Keratinocyte (primary cell): ENCODE measurements at regions not wholly inside any gene's neighbourhood (a gene's known extent, or its start where the extent isn't known, plus 50 kb on each side); places are given as distances from the start of the nearest gene placed in this dataset.

Experiments
- DNase-seq: peaks from one replicate; pipeline ENCODE4 v3.0.0-alpha.2; 2011; ENCODE audit warnings: low read depth, missing footprints, low spot score
- FAIRE-seq: peaks from 2 replicates; lab custom pipeline; 2011; peaks lifted over from hg19 to GRCh38; lab: Jason Lieb, UNC
- H2AFZ ChIP-seq: 2 replicates; pipeline ENCODE4 v1.6.0; 2012; ENCODE audit warnings: low read length, control low read depth, inconsistent platforms; ENCODE audit not compliant: control insufficient read depth
- H3K27ac ChIP-seq: 2 replicates; pipeline ENCODE4 v1.5.1; 2011; ENCODE audit warnings: low read length; ENCODE audit not compliant: control insufficient read depth, insufficient read depth
- H3K27me3 ChIP-seq: 3 replicates; pipeline ENCODE4 v1.6.0; 2011; ENCODE audit warnings: low read length; ENCODE audit not compliant: control insufficient read depth, insufficient read depth; ENCODE audit errors: extremely low read depth
- H3K36me3 ChIP-seq, 2 experiments: 2 replicates in 1 of 2; 3 replicates in 1 of 2; pipeline ENCODE4 v1.5.1; 2011; ENCODE audit warnings: low read length in 2 of 2, mild to moderate bottlenecking in 1 of 2; ENCODE audit not compliant: control insufficient read depth in 2 of 2, insufficient read depth in 2 of 2; ENCODE audit errors: extremely low read depth in 1 of 2
- H3K4me1 ChIP-seq: 3 replicates; pipeline ENCODE4 v1.5.1; 2011; ENCODE audit warnings: low read length; ENCODE audit not compliant: control insufficient read depth, insufficient read depth; ENCODE audit errors: extremely low read depth
- H3K4me2 ChIP-seq: 3 replicates; pipeline ENCODE4 v1.6.0; 2011; ENCODE audit warnings: low read depth, low read length; ENCODE audit not compliant: control insufficient read depth, insufficient read depth; ENCODE audit errors: extremely low read depth
- H3K4me3 ChIP-seq, 3 experiments: fragments of 200-600 bp in 1 of 3; sonication (generic) in 1 of 3; 2 replicates in 2 of 3; 3 replicates in 1 of 3; pipeline ENCODE4 v1.5.1; 2011 to 2016; ENCODE audit warnings: low read length in 3 of 3, mild to moderate bottlenecking in 3 of 3, control low read depth in 2 of 3, inconsistent platforms in 1 of 3, low read depth in 1 of 3, mixed read lengths in 1 of 3, mixed run types in 1 of 3, moderate library complexity in 1 of 3; ENCODE audit not compliant: control insufficient read depth in 2 of 3, insufficient read depth in 2 of 3; ENCODE audit errors: extremely low read depth in 1 of 3
- H3K79me2 ChIP-seq: 2 replicates; pipeline ENCODE4 v1.6.0; 2012; ENCODE audit warnings: low read length; ENCODE audit not compliant: control insufficient read depth, insufficient read depth
- H3K9ac ChIP-seq: 3 replicates; pipeline ENCODE4 v1.6.0; 2011; ENCODE audit warnings: low read length; ENCODE audit not compliant: control insufficient read depth, insufficient read depth; ENCODE audit errors: extremely low read depth
- H3K9me1 ChIP-seq: 3 replicates; pipeline ENCODE4 v1.6.0; 2011; ENCODE audit warnings: low read length; ENCODE audit not compliant: control insufficient read depth, insufficient read depth; ENCODE audit errors: extremely low read depth
- H3K9me3 ChIP-seq: 2 replicates; pipeline ENCODE4 v1.5.1; 2012; ENCODE audit warnings: low read depth, low read length; ENCODE audit not compliant: control insufficient read depth
- H4K20me1 ChIP-seq: 3 replicates; pipeline ENCODE4 v1.6.0; 2011; ENCODE audit warnings: low read length; ENCODE audit not compliant: control insufficient read depth, insufficient read depth; ENCODE audit errors: extremely low read depth
- CTCF ChIP-seq, 3 experiments: IDR thresholded peaks in 1 of 3; conservative IDR thresholded peaks in 1 of 3; optimal IDR thresholded peaks in 1 of 3; 2 replicates in 2 of 3; 3 replicates in 1 of 3; pipeline versions ENCODE3 to v1.5.1; 2011; ENCODE audit warnings: low read length in 3 of 3, mild to moderate bottlenecking in 3 of 3, moderate library complexity in 2 of 3, control low read depth in 1 of 3, inconsistent platforms in 1 of 3; ENCODE audit not compliant: insufficient read depth in 2 of 3; ENCODE audit errors: extremely low read depth in 1 of 3
- EZH2 ChIP-seq: IDR thresholded peaks from one replicate; pipeline ENCODE4 v1.6.1; 2012; ENCODE audit warnings: inconsistent platforms, mild to moderate bottlenecking, low read length, moderate library complexity
- dilution Hi-C: fragments of 300-500 bp; cut with MboI; formaldehyde crosslinking; loops from one replicate; pipeline ENCODE4 v1.7.0; 2020; ENCODE audit warnings: low sequenced_read_pairs; ENCODE audit not compliant: extremely low pct_ligation_motif_present

- peak; percentile 51 for FAIRE-seq
- no peaks in the 10 kb centered on the region for H3K36me3 ChIP-seq
- DNase-seq = peak; percentile 35
- H3K4me2 ChIP-seq = peak overlapping the region; percentile 49
- no peaks in the 10 kb centered on the region for H4K20me1 ChIP-seq
- dilution Hi-C loops = no loop called here
- H3K9me1 ChIP-seq = no peaks in the 10 kb centered on the region
- H3K9me3 ChIP-seq = no peaks in the 10 kb centered on the region
- peak overlapping the region; percentile 66 for H3K27ac ChIP-seq
- peaks cover 31% of the 10 kb centered on the region for H3K4me1 ChIP-seq
- H3K9ac ChIP-seq = no peak overlapping the region
- H3K27me3 ChIP-seq = no peaks in the 10 kb centered on the region
- no peak overlapping the region for H3K4me3 ChIP-seq
- TF ChIP-seq EZH2 (no peak), CTCF (optimal IDR thresholded peaks at IDR 0.05 in 1 of 3, IDR thresholded peaks at IDR 0.05 in 1 of 3, conservative IDR thresholded peaks at IDR 0.05 in 1 of 3; ENCODE audit: extremely low read depth in 1 of 3, insufficient read depth in 2 of 3, low read length in 3 of 3) (no peak)
- peak overlapping the region; percentile 36 for H2AFZ ChIP-seq
- no peaks in the 10 kb centered on the region for H3K79me2 ChIP-seq
Observed at GRCh38 chr6:113560908-113561307, 296.2 kb upstream of the MARCKS start.

- peaks cover 31% of the 10 kb centered on the region for H3K4me1 ChIP-seq
- dilution Hi-C loops = no loop called here
- TF ChIP-seq EZH2 (no peak), CTCF (optimal IDR thresholded peaks at IDR 0.05 in 1 of 3, IDR thresholded peaks at IDR 0.05 in 1 of 3, conservative IDR thresholded peaks at IDR 0.05 in 1 of 3; ENCODE audit: extremely low read depth in 1 of 3, insufficient read depth in 2 of 3, low read length in 3 of 3) (no peak)
- H3K9me3 ChIP-seq = no peaks in the 10 kb centered on the region
- H3K79me2 ChIP-seq = no peaks in the 10 kb centered on the region
- DNase-seq (no peak), FAIRE-seq (no peak)
- no peak overlapping the region for H3K27ac ChIP-seq
- no peak overlapping the region for H2AFZ ChIP-seq
- H3K9ac ChIP-seq = no peak overlapping the region
- H3K4me2 ChIP-seq = no peak overlapping the region
- H3K36me3 ChIP-seq = no peaks in the 10 kb centered on the region
- no peaks in the 10 kb centered on the region for H4K20me1 ChIP-seq
- H3K9me1 ChIP-seq = no peaks in the 10 kb centered on the region
- H3K27me3 ChIP-seq = no peaks in the 10 kb centered on the region
- no peak overlapping the region for H3K4me3 ChIP-seq
Observed at GRCh38 chr6:113562248-113562647, 294.9 kb upstream of the MARCKS start.
